ENCODE measurements at regions not wholly inside any gene's neighbourhood (a gene's known extent, or its start where the extent isn't known, plus 50 kb on each side); places are given as distances from the start of the nearest gene placed in this dataset.

- DNase-seq = no peak
Observed at GRCh38 chr3:18770800-18771199, 345.7 kb upstream of the SATB1 start.

- no peak for DNase-seq
Observed at GRCh38 chr3:18767756-18768303, 342.7 kb upstream of the SATB1 start.

GRCh38 chr3:18766974-18767373 is 341.8 kb upstream of the SATB1 start:
- DNase-seq = no peak

- DNase-seq = no peak
Observed at GRCh38 chr3:18765662-18766061, 340.5 kb upstream of the SATB1 start.

- DNase-seq = no peak
Observed at GRCh38 chr3:18765161-18765560, 340.0 kb upstream of the SATB1 start.

- DNase-seq = no peak
Observed at GRCh38 chr3:18761530-18761929, 336.4 kb upstream of the SATB1 start.

- peak; percentile 28 for DNase-seq
Observed at GRCh38 chr3:18758047-18758704, 333.0 kb upstream of the SATB1 start.

GRCh38 chr3:18757476-18757875 is 332.3 kb upstream of the SATB1 start:
- no peak for DNase-seq

- no peak for DNase-seq
Observed at GRCh38 chr3:18752273-18752934, 327.3 kb upstream of the SATB1 start.

GRCh38 chr3:18751514-18751913 is 326.4 kb upstream of the SATB1 start:
- DNase-seq = no peak

- DNase-seq = peak; percentile 15
Observed at GRCh38 chr3:18747383-18747782, 322.2 kb upstream of the SATB1 start.

GRCh38 chr3:18745472-18745871 is 320.3 kb upstream of the SATB1 start:
- DNase-seq = peak; percentile 63

GRCh38 chr3:18744472-18744871 is 319.3 kb upstream of the SATB1 start:
- DNase-seq = no peak

- no peak for DNase-seq
Observed at GRCh38 chr3:18743761-18744160, 318.6 kb upstream of the SATB1 start.

- DNase-seq = no peak
Observed at GRCh38 chr3:18740631-18741583, 315.8 kb upstream of the SATB1 start.

GRCh38 chr3:18739099-18739433 is 313.9 kb upstream of the SATB1 start:
- peak; percentile 20 for DNase-seq

GRCh38 chr3:18738393-18739098 is 313.4 kb upstream of the SATB1 start:
- no peak for DNase-seq

GRCh38 chr3:18735005-18735404 is 309.9 kb upstream of the SATB1 start:
- no peak for DNase-seq

GRCh38 chr3:18734309-18734708 is 309.2 kb upstream of the SATB1 start:
- DNase-seq = no peak

- no peak for DNase-seq
Observed at GRCh38 chr3:18732474-18732873, 307.3 kb upstream of the SATB1 start.

- DNase-seq = no peak
Observed at GRCh38 chr3:18730491-18730890, 305.4 kb upstream of the SATB1 start.

GRCh38 chr3:18729671-18730070 is 304.5 kb upstream of the SATB1 start:
- DNase-seq = no peak
